ENCODE measurements at regions not wholly inside any gene's neighbourhood (a gene's known extent, or its start where the extent isn't known, plus 50 kb on each side); places are given as distances from the start of the nearest gene placed in this dataset.

- no peak for TF ChIP-seq EP300 (conservative IDR thresholded peaks at IDR 0.05; ENCODE audit: poor library complexity, severe bottlenecking)
- no peak for TF ChIP-seq CTCF (IDR thresholded peaks at IDR 0.05; ENCODE audit: poor library complexity, severe bottlenecking)
- TF ChIP-seq SMC3 (conservative IDR thresholded peaks at IDR 0.05; ENCODE audit: poor library complexity): no peak
- no peak for TF ChIP-seq EZH2 (IDR thresholded peaks at IDR 0.05; ENCODE audit: borderline replicate concordance, insufficient read depth, low read length, poor library complexity, severe bottlenecking)
- TF ChIP-seq TAF1 (IDR thresholded peaks at IDR 0.05; ENCODE audit: low read depth): no peak
These were observed 95.7 kb upstream of the SPRY2 start for GRCh38 chr13:80436571-80437169.
